GM23338 (cell line): ENCODE measurements at regions not wholly inside any gene's neighbourhood (a gene's known extent, or its start where the extent isn't known, plus 50 kb on each side); places are given as distances from the start of the nearest gene placed in this dataset.

Source experiments
- ATAC-seq: fragments of 200-7000 bp; cut with Tn5 transposase; 3 replicates; pipeline ENCODE4 v1.9.1; 2020
- DNase-seq: peaks from one replicate; pipeline ENCODE4 v3.0.0-alpha.2; 2015; ENCODE audit warnings: low spot score
- H2AFZ ChIP-seq: fragments of 200-600 bp; sonication (generic); 2 replicates; pipeline ENCODE4 v1.8.0; 2016; ENCODE audit warnings: antibody characterized with exemption, mild to moderate bottlenecking, moderate library complexity
- H3F3A ChIP-seq: fragments of 200-600 bp; sonication (generic); replicated peaks from 2 replicates; pipeline ENCODE4 v1.8.0; 2017; ENCODE audit warnings: antibody characterized with exemption, mixed run types, low read depth
- H3K27ac ChIP-seq: fragments of 200-600 bp; sonication (generic); 2 replicates; pipeline ENCODE4 v1.6.1; 2016; ENCODE audit warnings: low read depth
- H3K27me3 ChIP-seq: fragments of 200-600 bp; sonication (generic); 2 replicates; pipeline ENCODE4 v1.8.0; 2016; ENCODE audit warnings: mild to moderate bottlenecking, mixed run types, moderate library complexity; ENCODE audit not compliant: insufficient read depth
- H3K36me3 ChIP-seq: fragments of 200-600 bp; sonication (generic); 2 replicates; pipeline ENCODE4 v1.8.0; 2016; ENCODE audit warnings: mild to moderate bottlenecking; ENCODE audit not compliant: insufficient read depth
- H3K4me1 ChIP-seq: fragments of 200-600 bp; sonication (generic); 2 replicates; pipeline ENCODE4 v1.8.0; 2016; ENCODE audit warnings: mild to moderate bottlenecking, moderate library complexity; ENCODE audit not compliant: insufficient read depth
- H3K4me2 ChIP-seq: fragments of 200-600 bp; sonication (generic); 2 replicates; pipeline ENCODE4 v1.7.1; 2017; ENCODE audit warnings: mixed run types
- H3K4me3 ChIP-seq: fragments of 200-600 bp; sonication (generic); 2 replicates; pipeline ENCODE4 v1.6.1; 2016; ENCODE audit warnings: mixed run types
- H3K79me2 ChIP-seq: fragments of 200-600 bp; sonication (generic); replicated peaks from 2 replicates; pipeline ENCODE4 v1.8.0; 2017; ENCODE audit warnings: mild to moderate bottlenecking; ENCODE audit not compliant: insufficient read depth
- H3K9me2 ChIP-seq: fragments of 200-600 bp; sonication (generic); 2 replicates; pipeline ENCODE4 v1.8.0; 2017; ENCODE audit not compliant: insufficient read depth
- H4K20me1 ChIP-seq: fragments of 200-600 bp; sonication (generic); replicated peaks from 2 replicates; pipeline ENCODE4 v1.8.0; 2017; ENCODE audit warnings: mild to moderate bottlenecking; ENCODE audit not compliant: insufficient read depth
- H3K27ac Mint-ChIP-seq: 2 replicates; pipeline ENCODE4 v1.8.0; 2020; ENCODE audit warnings: inconsistent platforms, mild to moderate bottlenecking, moderate library complexity, mixed read lengths
- H3K27me3 Mint-ChIP-seq: 3 replicates; pipeline ENCODE4 v1.8.0; 2022; ENCODE audit warnings: low read depth, mild to moderate bottlenecking, moderate library complexity, mixed read lengths, inconsistent platforms; ENCODE audit not compliant: insufficient read depth, poor library complexity
- H3K36me3 Mint-ChIP-seq: 3 replicates; pipeline ENCODE4 v1.8.0; 2021; ENCODE audit warnings: low read depth, mild to moderate bottlenecking, inconsistent platforms, moderate library complexity, mixed read lengths
- H3K4me1 Mint-ChIP-seq: 3 replicates; pipeline ENCODE4 v1.8.0; 2020; ENCODE audit warnings: mild to moderate bottlenecking, inconsistent platforms, mixed read lengths
- H3K4me3 Mint-ChIP-seq: 3 replicates; pipeline ENCODE4 v1.8.0; 2021; ENCODE audit warnings: moderate library complexity, mild to moderate bottlenecking, inconsistent platforms, mixed read lengths
- H3K9me3 Mint-ChIP-seq: 3 replicates; pipeline ENCODE4 v1.8.0; 2020; ENCODE audit warnings: moderate library complexity, mild to moderate bottlenecking, inconsistent platforms, mixed read lengths
- CREB1 ChIP-seq: fragments of 250-450 bp; sonication (Bioruptor Pico); IDR thresholded peaks from 2 replicates; pipeline ENCODE4 v1.5.0; 2020; ENCODE audit warnings: low read depth, mild to moderate bottlenecking, moderate library complexity
- EZH2 ChIP-seq: fragments of 200-600 bp; sonication (generic); IDR thresholded peaks from one replicate; pipeline ENCODE4 v1.8.0; 2017; ENCODE audit warnings: antibody characterized with exemption, mild to moderate bottlenecking, low read depth; ENCODE audit not compliant: unreplicated experiment
- EZH2phosphoT487 ChIP-seq: fragments of 200-600 bp; sonication (generic); IDR thresholded peaks from one replicate; pipeline ENCODE4 v1.8.1; 2018; ENCODE audit warnings: antibody characterized with exemption; ENCODE audit not compliant: unreplicated experiment
- JUNB ChIP-seq: IDR thresholded peaks from one replicate; pipeline ENCODE4 v1.6.1; 2016; ENCODE audit warnings: antibody characterized with exemption; ENCODE audit not compliant: unreplicated experiment
- NANOG ChIP-seq: IDR thresholded peaks from 2 replicates; pipeline ENCODE4 v1.6.1; 2016; ENCODE audit warnings: antibody characterized with exemption, borderline replicate concordance
- ZNF114 ChIP-seq: fragments of 250-450 bp; sonication (Bioruptor Pico); IDR thresholded peaks from 2 replicates; pipeline ENCODE4 v1.5.0; 2020; ENCODE audit warnings: mild to moderate bottlenecking, moderate library complexity
- ZNF331 ChIP-seq: fragments of 250-450 bp; sonication (Bioruptor Pico); IDR thresholded peaks from 2 replicates; pipeline ENCODE4 v1.5.0; 2020; ENCODE audit warnings: low read depth, mild to moderate bottlenecking, moderate library complexity
- TF ChIP-seq, protein P1 (sequence below): IDR thresholded peaks from one replicate; pipeline ENCODE4 v1.6.1; 2018; ENCODE audit warnings: antibody characterized with exemption; ENCODE audit not compliant: unreplicated experiment
- TF ChIP-seq, protein P2 (sequence below): IDR thresholded peaks from 2 replicates; pipeline ENCODE4 v1.6.1; 2016; ENCODE audit warnings: antibody characterized with exemption
- TF ChIP-seq, protein P3 (sequence below), 2 experiments: fragments of 200-600 bp in 1 of 2; sonication (generic) in 1 of 2; conservative IDR thresholded peaks; 2 replicates each; pipeline versions ENCODE4 v1.5.1 to v1.6.1; 2016 to 2017; ENCODE audit warnings: antibody characterized with exemption in 2 of 2, low read depth in 2 of 2, mild to moderate bottlenecking in 2 of 2, moderate library complexity in 1 of 2

DNA sequence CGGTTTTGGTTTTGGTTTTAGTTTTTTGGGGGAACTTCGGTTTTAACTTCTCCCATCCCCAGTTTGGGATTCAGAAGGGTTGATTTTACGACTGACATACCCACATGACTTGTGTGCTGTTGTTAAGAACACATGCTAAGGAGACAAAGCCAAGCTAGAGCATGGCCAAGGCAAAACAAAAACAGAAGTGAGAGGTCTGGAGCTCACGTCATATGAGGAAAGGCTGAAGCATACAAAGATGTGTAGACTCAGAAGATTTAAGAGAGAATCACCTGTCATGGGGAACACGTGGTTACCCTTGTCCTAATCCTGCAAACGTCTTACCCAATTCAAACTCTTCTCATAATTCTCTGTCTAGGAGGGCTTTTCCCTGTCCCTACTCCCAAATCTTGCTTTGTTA lies 465.0 kb downstream of the FAM181B start:
- Histone ChIP-seq H3K27me3 (no peaks in the 10 kb centered on the region), H2AFZ (no peak overlapping the region; the same call in 1 of the 2 replicates), H3K4me3 (no peak overlapping the region), H3K36me3 (no peaks in the 10 kb centered on the region), H3K4me1 (peaks cover 12% of the 10 kb centered on the region; the same call in 1 of the 2 replicates), H4K20me1 (no peaks in the 10 kb centered on the region), H3K79me2 (no peaks in the 10 kb centered on the region), H3F3A (no peaks in the 10 kb centered on the region), H3K4me2 (no peak overlapping the region), H3K9me2 (peaks cover 8% of the 10 kb centered on the region; the same call in 1 of the 2 replicates), H3K27ac (no peak overlapping the region)
- H3K4me3 Mint-ChIP-seq: no peak overlapping the region
- H3K36me3 Mint-ChIP-seq: no peaks in the 10 kb centered on the region
- ATAC-seq: no peak
- no peak overlapping the region for H3K27ac Mint-ChIP-seq
- TF ChIP-seq ZNF114 (CRISPR knock-in tag): no peak
- no peak for TF ChIP-seq EZH2
- TF ChIP-seq CREB1 (CRISPR knock-in tag): no peak
- TF ChIP-seq NANOG: no peak
- no peaks in the 10 kb centered on the region for H3K27me3 Mint-ChIP-seq
- no peaks in the 10 kb centered on the region for H3K9me3 Mint-ChIP-seq
- H3K4me1 Mint-ChIP-seq: peaks cover 14% of the 10 kb centered on the region
- no peak for DNase-seq

DNA sequence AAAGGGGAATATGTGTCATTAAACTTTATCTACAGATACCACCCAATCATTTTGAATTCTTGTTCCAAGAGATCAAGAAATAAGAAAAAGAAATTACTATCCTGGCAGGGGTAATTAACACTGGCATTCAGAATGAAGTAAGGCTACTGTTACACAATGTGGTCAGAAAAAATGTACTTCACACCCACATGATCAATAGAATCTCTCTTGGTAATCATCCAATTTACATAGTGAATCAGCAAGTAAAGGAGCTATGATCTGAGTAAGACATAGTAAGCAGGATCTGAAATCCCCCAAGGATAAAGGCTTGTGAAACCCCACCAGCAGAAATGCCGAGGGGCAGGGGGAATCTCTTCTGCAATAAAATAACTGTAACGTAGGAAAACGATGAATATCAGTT lies 466.5 kb downstream of the FAM181B start:
- Histone ChIP-seq H2AFZ (no peak overlapping the region), H3K4me1 (peaks cover 8% of the 10 kb centered on the region; the same call in 1 of the 2 replicates), H3K27me3 (no peaks in the 10 kb centered on the region), H4K20me1 (no peaks in the 10 kb centered on the region), H3K27ac (no peak overlapping the region), H3K9me2 (peaks cover 8% of the 10 kb centered on the region; the same call in 1 of the 2 replicates), H3K79me2 (no peaks in the 10 kb centered on the region), H3K4me2 (no peak overlapping the region), H3K4me3 (no peak overlapping the region), H3F3A (no peaks in the 10 kb centered on the region), H3K36me3 (no peaks in the 10 kb centered on the region)
- H3K27ac Mint-ChIP-seq: no peak overlapping the region
- H3K9me3 Mint-ChIP-seq: no peaks in the 10 kb centered on the region
- H3K4me3 Mint-ChIP-seq: no peak overlapping the region
- ATAC-seq (no peak), DNase-seq (no peak)
- H3K4me1 Mint-ChIP-seq: peaks cover 8% of the 10 kb centered on the region
- no peaks in the 10 kb centered on the region for H3K27me3 Mint-ChIP-seq
- H3K36me3 Mint-ChIP-seq: no peaks in the 10 kb centered on the region
- no peak for TF ChIP-seq NANOG
- TF ChIP-seq ZNF114 (CRISPR knock-in tag): no peak
- TF ChIP-seq, protein P1, sequence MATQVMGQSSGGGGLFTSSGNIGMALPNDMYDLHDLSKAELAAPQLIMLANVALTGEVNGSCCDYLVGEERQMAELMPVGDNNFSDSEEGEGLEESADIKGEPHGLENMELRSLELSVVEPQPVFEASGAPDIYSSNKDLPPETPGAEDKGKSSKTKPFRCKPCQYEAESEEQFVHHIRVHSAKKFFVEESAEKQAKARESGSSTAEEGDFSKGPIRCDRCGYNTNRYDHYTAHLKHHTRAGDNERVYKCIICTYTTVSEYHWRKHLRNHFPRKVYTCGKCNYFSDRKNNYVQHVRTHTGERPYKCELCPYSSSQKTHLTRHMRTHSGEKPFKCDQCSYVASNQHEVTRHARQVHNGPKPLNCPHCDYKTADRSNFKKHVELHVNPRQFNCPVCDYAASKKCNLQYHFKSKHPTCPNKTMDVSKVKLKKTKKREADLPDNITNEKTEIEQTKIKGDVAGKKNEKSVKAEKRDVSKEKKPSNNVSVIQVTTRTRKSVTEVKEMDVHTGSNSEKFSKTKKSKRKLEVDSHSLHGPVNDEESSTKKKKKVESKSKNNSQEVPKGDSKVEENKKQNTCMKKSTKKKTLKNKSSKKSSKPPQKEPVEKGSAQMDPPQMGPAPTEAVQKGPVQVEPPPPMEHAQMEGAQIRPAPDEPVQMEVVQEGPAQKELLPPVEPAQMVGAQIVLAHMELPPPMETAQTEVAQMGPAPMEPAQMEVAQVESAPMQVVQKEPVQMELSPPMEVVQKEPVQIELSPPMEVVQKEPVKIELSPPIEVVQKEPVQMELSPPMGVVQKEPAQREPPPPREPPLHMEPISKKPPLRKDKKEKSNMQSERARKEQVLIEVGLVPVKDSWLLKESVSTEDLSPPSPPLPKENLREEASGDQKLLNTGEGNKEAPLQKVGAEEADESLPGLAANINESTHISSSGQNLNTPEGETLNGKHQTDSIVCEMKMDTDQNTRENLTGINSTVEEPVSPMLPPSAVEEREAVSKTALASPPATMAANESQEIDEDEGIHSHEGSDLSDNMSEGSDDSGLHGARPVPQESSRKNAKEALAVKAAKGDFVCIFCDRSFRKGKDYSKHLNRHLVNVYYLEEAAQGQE: no peak
- TF ChIP-seq, protein P2, sequence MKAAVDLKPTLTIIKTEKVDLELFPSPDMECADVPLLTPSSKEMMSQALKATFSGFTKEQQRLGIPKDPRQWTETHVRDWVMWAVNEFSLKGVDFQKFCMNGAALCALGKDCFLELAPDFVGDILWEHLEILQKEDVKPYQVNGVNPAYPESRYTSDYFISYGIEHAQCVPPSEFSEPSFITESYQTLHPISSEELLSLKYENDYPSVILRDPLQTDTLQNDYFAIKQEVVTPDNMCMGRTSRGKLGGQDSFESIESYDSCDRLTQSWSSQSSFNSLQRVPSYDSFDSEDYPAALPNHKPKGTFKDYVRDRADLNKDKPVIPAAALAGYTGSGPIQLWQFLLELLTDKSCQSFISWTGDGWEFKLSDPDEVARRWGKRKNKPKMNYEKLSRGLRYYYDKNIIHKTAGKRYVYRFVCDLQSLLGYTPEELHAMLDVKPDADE: no peak
- no peak for TF ChIP-seq EZH2phosphoT487
- TF ChIP-seq JUNB: no peak
- TF ChIP-seq, protein P3, sequence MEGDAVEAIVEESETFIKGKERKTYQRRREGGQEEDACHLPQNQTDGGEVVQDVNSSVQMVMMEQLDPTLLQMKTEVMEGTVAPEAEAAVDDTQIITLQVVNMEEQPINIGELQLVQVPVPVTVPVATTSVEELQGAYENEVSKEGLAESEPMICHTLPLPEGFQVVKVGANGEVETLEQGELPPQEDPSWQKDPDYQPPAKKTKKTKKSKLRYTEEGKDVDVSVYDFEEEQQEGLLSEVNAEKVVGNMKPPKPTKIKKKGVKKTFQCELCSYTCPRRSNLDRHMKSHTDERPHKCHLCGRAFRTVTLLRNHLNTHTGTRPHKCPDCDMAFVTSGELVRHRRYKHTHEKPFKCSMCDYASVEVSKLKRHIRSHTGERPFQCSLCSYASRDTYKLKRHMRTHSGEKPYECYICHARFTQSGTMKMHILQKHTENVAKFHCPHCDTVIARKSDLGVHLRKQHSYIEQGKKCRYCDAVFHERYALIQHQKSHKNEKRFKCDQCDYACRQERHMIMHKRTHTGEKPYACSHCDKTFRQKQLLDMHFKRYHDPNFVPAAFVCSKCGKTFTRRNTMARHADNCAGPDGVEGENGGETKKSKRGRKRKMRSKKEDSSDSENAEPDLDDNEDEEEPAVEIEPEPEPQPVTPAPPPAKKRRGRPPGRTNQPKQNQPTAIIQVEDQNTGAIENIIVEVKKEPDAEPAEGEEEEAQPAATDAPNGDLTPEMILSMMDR (conservative IDR thresholded peaks at IDR 0.05; ENCODE audit: low read depth in 2 of 2): no peak
- TF ChIP-seq ZNF331: no peak
